PFSK-1 (cell line): ENCODE measurements at regions not wholly inside any gene's neighbourhood (a gene's known extent, or its start where the extent isn't known, plus 50 kb on each side); places are given as distances from the start of the nearest gene placed in this dataset.

Experiments used
- FOXP2 ChIP-seq: optimal IDR thresholded peaks from 2 replicates; pipeline ENCODE3; 2011; ENCODE audit warnings: borderline replicate concordance, control low read depth, inconsistent platforms; ENCODE audit not compliant: insufficient read depth; ENCODE audit errors: extremely low read length, extremely low read depth
- POLR2AphosphoS5 ChIP-seq: IDR thresholded peaks from 2 replicates; pipeline ENCODE4 v1.6.1; 2012; ENCODE audit warnings: low read depth, mild to moderate bottlenecking, control low read depth, low read length, moderate library complexity
- SIN3A ChIP-seq: IDR thresholded peaks from 2 replicates; pipeline ENCODE4 v1.6.1; 2012; ENCODE audit warnings: mild to moderate bottlenecking, low read length, moderate library complexity, borderline replicate concordance; ENCODE audit not compliant: insufficient read depth
- TAF1 ChIP-seq: IDR thresholded peaks from 2 replicates; pipeline ENCODE4 v1.6.1; 2012; ENCODE audit warnings: low read length, control low read depth, borderline replicate concordance; ENCODE audit not compliant: insufficient read depth
- TF ChIP-seq, protein P1 (sequence below), 2 experiments: IDR thresholded peaks; 2 replicates each; pipeline versions ENCODE4 v1.6.1 to v1.8.0; 2011 to 2012; ENCODE audit warnings: low read depth in 2 of 2, low read length in 2 of 2, control low read depth in 1 of 2, inconsistent platforms in 1 of 2, mild to moderate bottlenecking in 1 of 2, moderate library complexity in 1 of 2; ENCODE audit not compliant: insufficient read depth in 1 of 2

DNA sequence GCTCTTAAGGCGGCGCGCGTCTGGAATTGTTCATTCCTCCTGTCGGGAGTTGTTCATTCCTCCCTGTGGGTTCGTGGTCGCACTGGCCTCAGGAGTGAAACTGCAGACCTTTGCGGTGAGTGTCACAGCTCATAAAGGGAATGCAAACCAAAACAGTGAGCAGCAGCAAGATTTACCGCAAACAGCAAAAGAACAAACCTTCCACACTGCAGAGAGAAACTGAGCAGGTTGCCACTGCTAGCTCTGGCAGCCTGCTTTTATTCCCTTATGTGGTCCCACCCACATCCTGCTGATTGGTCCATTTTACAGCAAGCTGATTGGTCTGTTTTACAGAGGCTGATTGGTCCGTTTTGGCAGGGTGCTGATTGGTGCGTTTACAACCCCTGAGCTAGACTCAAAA lies 1365.3 kb upstream of the WWC1 start:
- TF ChIP-seq, protein P1, sequence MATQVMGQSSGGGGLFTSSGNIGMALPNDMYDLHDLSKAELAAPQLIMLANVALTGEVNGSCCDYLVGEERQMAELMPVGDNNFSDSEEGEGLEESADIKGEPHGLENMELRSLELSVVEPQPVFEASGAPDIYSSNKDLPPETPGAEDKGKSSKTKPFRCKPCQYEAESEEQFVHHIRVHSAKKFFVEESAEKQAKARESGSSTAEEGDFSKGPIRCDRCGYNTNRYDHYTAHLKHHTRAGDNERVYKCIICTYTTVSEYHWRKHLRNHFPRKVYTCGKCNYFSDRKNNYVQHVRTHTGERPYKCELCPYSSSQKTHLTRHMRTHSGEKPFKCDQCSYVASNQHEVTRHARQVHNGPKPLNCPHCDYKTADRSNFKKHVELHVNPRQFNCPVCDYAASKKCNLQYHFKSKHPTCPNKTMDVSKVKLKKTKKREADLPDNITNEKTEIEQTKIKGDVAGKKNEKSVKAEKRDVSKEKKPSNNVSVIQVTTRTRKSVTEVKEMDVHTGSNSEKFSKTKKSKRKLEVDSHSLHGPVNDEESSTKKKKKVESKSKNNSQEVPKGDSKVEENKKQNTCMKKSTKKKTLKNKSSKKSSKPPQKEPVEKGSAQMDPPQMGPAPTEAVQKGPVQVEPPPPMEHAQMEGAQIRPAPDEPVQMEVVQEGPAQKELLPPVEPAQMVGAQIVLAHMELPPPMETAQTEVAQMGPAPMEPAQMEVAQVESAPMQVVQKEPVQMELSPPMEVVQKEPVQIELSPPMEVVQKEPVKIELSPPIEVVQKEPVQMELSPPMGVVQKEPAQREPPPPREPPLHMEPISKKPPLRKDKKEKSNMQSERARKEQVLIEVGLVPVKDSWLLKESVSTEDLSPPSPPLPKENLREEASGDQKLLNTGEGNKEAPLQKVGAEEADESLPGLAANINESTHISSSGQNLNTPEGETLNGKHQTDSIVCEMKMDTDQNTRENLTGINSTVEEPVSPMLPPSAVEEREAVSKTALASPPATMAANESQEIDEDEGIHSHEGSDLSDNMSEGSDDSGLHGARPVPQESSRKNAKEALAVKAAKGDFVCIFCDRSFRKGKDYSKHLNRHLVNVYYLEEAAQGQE (IDR thresholded peaks at IDR 0.05; ENCODE audit: insufficient read depth in 1 of 2, low read depth in 2 of 2, low read length in 2 of 2) = no peak
- no peak for TF ChIP-seq POLR2AphosphoS5
- no peak for TF ChIP-seq SIN3A
- TF ChIP-seq FOXP2 = no peak
- TF ChIP-seq TAF1 = no peak

DNA sequence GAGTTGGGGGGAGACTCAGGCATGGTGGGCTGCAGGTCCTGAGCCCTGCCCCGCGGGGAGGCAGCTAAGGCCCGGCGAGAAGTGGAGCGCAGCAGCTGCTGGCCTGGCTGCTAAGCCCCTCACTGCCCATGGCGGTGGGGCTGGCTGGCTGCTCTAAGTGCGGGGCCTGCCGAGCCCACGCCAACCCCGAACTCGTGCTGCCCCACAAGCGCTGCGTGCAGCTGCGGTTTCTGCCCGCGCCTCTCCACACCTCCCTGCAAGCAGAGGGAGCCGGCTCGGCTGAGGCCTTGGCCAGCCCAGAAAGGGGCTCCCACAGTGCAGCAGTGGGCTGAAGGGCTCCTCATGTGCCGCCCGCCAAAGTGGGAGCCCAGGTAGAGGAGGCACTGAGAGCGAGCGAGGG lies 1355.1 kb upstream of the WWC1 start:
- TF ChIP-seq, protein P1 (IDR thresholded peaks at IDR 0.05; ENCODE audit: insufficient read depth in 1 of 2, low read depth in 2 of 2, low read length in 2 of 2) = no peak
- no peak for TF ChIP-seq FOXP2
- no peak for TF ChIP-seq SIN3A
- TF ChIP-seq TAF1 = no peak
- TF ChIP-seq POLR2AphosphoS5 = no peak

DNA sequence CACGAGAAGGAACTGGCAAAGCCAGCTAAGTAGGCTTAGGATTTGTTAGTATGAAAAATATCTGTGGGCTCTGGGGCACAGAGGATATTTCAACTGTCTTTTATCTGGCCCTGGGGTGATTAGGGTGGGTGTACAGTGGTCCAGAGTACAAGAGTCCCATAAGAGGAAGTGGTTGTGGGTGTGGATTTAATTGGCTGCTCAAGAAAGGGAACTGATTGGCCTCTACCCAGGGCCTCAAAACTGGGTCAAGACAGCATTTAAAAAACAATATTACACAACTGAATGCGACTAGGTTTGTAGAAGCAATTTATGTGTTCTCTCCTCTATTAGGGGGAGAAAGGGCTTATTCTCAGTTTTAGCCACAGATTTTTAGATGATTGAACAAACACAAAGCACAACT lies 1353.4 kb upstream of the WWC1 start:
- TF ChIP-seq POLR2AphosphoS5 = no peak
- TF ChIP-seq FOXP2 = no peak
- TF ChIP-seq, protein P1 (IDR thresholded peaks at IDR 0.05; ENCODE audit: insufficient read depth in 1 of 2, low read depth in 2 of 2, low read length in 2 of 2) = no peak
- TF ChIP-seq TAF1 = no peak
- TF ChIP-seq SIN3A = no peak

DNA sequence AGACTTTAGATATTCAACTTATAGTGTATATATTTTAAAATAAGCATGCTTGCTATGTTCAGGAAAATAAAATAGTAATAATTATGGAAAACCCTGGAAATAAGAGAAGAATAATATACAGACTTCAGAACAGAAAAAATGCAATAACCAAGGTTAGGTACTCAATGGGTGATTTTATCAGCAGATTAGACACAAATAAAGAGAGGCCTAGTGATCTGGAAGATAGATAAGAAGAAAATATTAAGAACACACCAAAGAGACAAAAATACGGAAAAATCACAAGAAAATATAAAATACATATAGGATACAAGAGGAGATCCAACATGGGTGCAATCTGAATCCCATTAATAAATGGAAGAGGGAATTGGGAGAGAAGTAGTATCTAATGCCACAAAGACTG lies 1348.5 kb upstream of the WWC1 start:
- TF ChIP-seq POLR2AphosphoS5 (no peak), SIN3A (no peak), FOXP2 (no peak), TAF1 (no peak)
- TF ChIP-seq, protein P1 (IDR thresholded peaks at IDR 0.05; ENCODE audit: insufficient read depth in 1 of 2, low read depth in 2 of 2, low read length in 2 of 2) = no peak

DNA sequence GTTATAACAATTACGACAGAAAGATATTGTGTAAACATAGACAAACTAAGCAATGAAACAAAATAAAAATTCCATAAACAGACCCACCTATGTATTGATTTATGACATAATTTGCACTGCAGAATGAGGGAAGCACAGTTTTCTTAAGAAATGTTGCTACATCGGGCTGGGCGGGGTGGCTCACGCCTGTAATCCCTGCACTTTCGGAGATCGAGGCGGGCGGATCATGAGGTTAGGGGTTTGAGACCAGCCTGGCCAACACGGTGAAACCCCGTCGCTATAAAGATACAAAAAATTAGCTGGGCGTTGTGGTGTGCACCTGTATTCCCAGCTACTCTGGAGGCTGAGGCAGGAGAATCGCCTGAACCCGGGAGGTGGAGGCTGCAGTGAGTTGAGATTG lies 1344.4 kb upstream of the WWC1 start:
- no peak for TF ChIP-seq SIN3A
- no peak for TF ChIP-seq FOXP2
- TF ChIP-seq, protein P1 (IDR thresholded peaks at IDR 0.05; ENCODE audit: insufficient read depth in 1 of 2, low read depth in 2 of 2, low read length in 2 of 2) = no peak
- no peak for TF ChIP-seq TAF1
- no peak for TF ChIP-seq POLR2AphosphoS5
